GM12878 (cell line): ENCODE measurements at regions not wholly inside any gene's neighbourhood (a gene's known extent, or its start where the extent isn't known, plus 50 kb on each side); places are given as distances from the start of the nearest gene placed in this dataset.

Experiments used
- ATAC-seq: fragments of 200-7000 bp; cut with Tn5 transposase; 3 replicates; pipeline ENCODE4 v1.9.1; 2020; ENCODE audit warnings: mild to moderate bottlenecking, moderate library complexity
- BruUV-seq: library from RNA; stranded (reverse); fragments of 400-500 nt; replicated peaks from 2 replicates; lab custom pipeline; 2021; lab: Mats Ljungman, UMichigan
- CTCF ChIA-PET: fragments of 300-600 bp; sonication (Branson Sonifier 250); formaldehyde crosslinking; extraction: SDS; loops from one replicate; lab custom pipeline; 2021; ENCODE audit warnings: inconsistent platforms; lab: Yijun Ruan, JAX
- POLR2A ChIA-PET: fragments of 350-600 bp; formaldehyde crosslinking; extraction: SDS; loops from one replicate; lab custom pipeline; 2021; ENCODE audit warnings: inconsistent platforms; lab: Charles Lee
- RAD21 ChIA-PET: fragments of 300-600 bp; sonication (Branson Sonifier 250); formaldehyde crosslinking; loops from one replicate; lab custom pipeline; 2023; ENCODE audit warnings: antibody characterized with exemption; ENCODE audit not compliant: unreplicated experiment; lab: Charles Lee
- SMC1A ChIA-PET: fragments of 300-600 bp; sonication (Branson Sonifier 250); formaldehyde crosslinking; loops from one replicate; lab custom pipeline; 2023; ENCODE audit not compliant: unreplicated experiment, uncharacterized antibody; lab: Charles Lee
- DNase-seq: peaks from one replicate; pipeline ENCODE4 v3.0.0-alpha.2; 2011; ENCODE audit warnings: low read depth, low spot score
- FAIRE-seq: peaks from 3 replicates; lab custom pipeline; 2011; peaks lifted over from hg19 to GRCh38; lab: Jason Lieb, UNC
- H2AFZ ChIP-seq: 2 replicates; pipeline ENCODE4 v1.6.0; 2011; ENCODE audit warnings: low read depth, low read length, control low read depth; ENCODE audit not compliant: control insufficient read depth
- H3K27ac ChIP-seq: 2 replicates; pipeline ENCODE4 v1.5.1; 2011; ENCODE audit warnings: control low read depth; ENCODE audit not compliant: control insufficient read depth, insufficient read depth
- H3K27me3 ChIP-seq, 2 experiments: replicated peaks in 1 of 2; 2 replicates each; pipeline versions ENCODE4 v1.6.0 to v1.6.1; 2011; ENCODE audit warnings: low read length in 1 of 2; ENCODE audit not compliant: control insufficient read depth in 2 of 2, insufficient read depth in 2 of 2
- H3K36me3 ChIP-seq, 2 experiments: 2 replicates each; pipeline ENCODE4 v1.5.1; 2011; ENCODE audit warnings: low read length in 1 of 2; ENCODE audit not compliant: control insufficient read depth in 2 of 2, insufficient read depth in 2 of 2
- H3K4me1 ChIP-seq: 2 replicates; pipeline ENCODE4 v1.6.1; 2011; ENCODE audit warnings: mild to moderate bottlenecking, low read length, moderate library complexity, mixed read lengths; ENCODE audit not compliant: control insufficient read depth, insufficient read depth
- H3K4me2 ChIP-seq: 2 replicates; pipeline ENCODE4 v1.6.0; 2011; ENCODE audit warnings: control low read depth; ENCODE audit not compliant: control insufficient read depth, insufficient read depth
- H3K4me3 ChIP-seq: fragments of 200-600 bp; sonication (generic); 2 replicates; pipeline ENCODE4 v1.5.1; 2016
- H3K79me2 ChIP-seq: 2 replicates; pipeline ENCODE4 v1.6.0; 2011; ENCODE audit warnings: low read length; ENCODE audit not compliant: control insufficient read depth, insufficient read depth
- H3K9ac ChIP-seq: 2 replicates; pipeline ENCODE4 v1.8.0; 2011; ENCODE audit warnings: low read length, control low read depth, mixed read lengths; ENCODE audit not compliant: control insufficient read depth, insufficient read depth
- H3K9me3 ChIP-seq: replicated peaks from 3 replicates; pipeline ENCODE4 v1.5.1; 2011; ENCODE audit warnings: mild to moderate bottlenecking, low read length; ENCODE audit not compliant: control insufficient read depth, insufficient read depth
- H4K20me1 ChIP-seq: 2 replicates; pipeline ENCODE4 v1.6.0; 2011; ENCODE audit not compliant: control insufficient read depth, insufficient read depth
- BACH1 ChIP-seq: fragments of 450-650 bp; IDR thresholded peaks from 2 replicates; pipeline ENCODE4 v1.6.1; 2017; ENCODE audit warnings: mild to moderate bottlenecking, borderline replicate concordance
- BCL11A ChIP-seq: IDR thresholded peaks from 2 replicates; pipeline ENCODE4 v1.6.1; 2011; ENCODE audit warnings: low read depth, low read length
- CHD4 ChIP-seq: fragments of 200-600 bp; sonication (generic); IDR thresholded peaks from 2 replicates; pipeline ENCODE4 v1.6.1; 2016; ENCODE audit warnings: mild to moderate bottlenecking
- ESRRA ChIP-seq: IDR thresholded peaks from 2 replicates; pipeline ENCODE4 v1.6.1; 2012; ENCODE audit warnings: mild to moderate bottlenecking, low read length, improper control_type of control experiment
- NBN ChIP-seq: fragments of 450-650 bp; IDR thresholded peaks from 2 replicates; pipeline ENCODE4 v1.6.1; 2016
- NFIC ChIP-seq: IDR thresholded peaks from 2 replicates; pipeline ENCODE4 v1.6.1; 2012; ENCODE audit warnings: low read depth, mild to moderate bottlenecking, inconsistent platforms, low read length, moderate library complexity
- NFYA ChIP-seq: IDR thresholded peaks from 2 replicates; pipeline ENCODE4 v1.6.1; 2011; ENCODE audit warnings: low read depth, mild to moderate bottlenecking, low read length, improper control_type of control experiment, borderline replicate concordance
- NR2C2 ChIP-seq: IDR thresholded peaks from 2 replicates; pipeline ENCODE4 v1.6.1; 2011; ENCODE audit warnings: borderline replicate concordance, low read depth; ENCODE audit not compliant: control insufficient read depth, insufficient read length
- NRF1 ChIP-seq: conservative IDR thresholded peaks from 2 replicates; pipeline ENCODE4 v1.6.1; 2011; ENCODE audit warnings: mild to moderate bottlenecking, low read depth, low read length, improper control_type of control experiment
- PML ChIP-seq: IDR thresholded peaks from 2 replicates; pipeline ENCODE4 v1.6.1; 2012; ENCODE audit warnings: low read length, inconsistent platforms
- POLR2AphosphoS5 ChIP-seq: IDR thresholded peaks from 2 replicates; pipeline ENCODE4 v1.6.1; 2011; ENCODE audit warnings: mild to moderate bottlenecking, low read length, inconsistent platforms
- YY1 ChIP-seq: IDR thresholded peaks from 2 replicates; pipeline ENCODE4 v1.6.1; 2011; ENCODE audit warnings: low read depth, mild to moderate bottlenecking, low read length
- ZNF622 ChIP-seq: fragments of 450-650 bp; IDR thresholded peaks from 2 replicates; pipeline ENCODE4 v1.6.1; 2017; ENCODE audit warnings: mild to moderate bottlenecking, inconsistent platforms
- WGBS: methylation state at CpG from one replicate; pipeline ENCODE4 v1.1.6; 2016; ENCODE audit warnings: low lambda C conversion rate; ENCODE audit not compliant: insufficient replicate concordance, insufficient coverage; ENCODE audit errors: missing lambda C conversion rate; 5-methylcytosine and 5-hydroxymethylcytosine counted together
- in situ Hi-C: fragments of 300-500 bp; cut with MboI; formaldehyde crosslinking; loops from 9 replicates; pipeline ENCODE4 v1.14.3; 2018; ENCODE audit warnings: mixed read lengths
- intact Hi-C: fragments of 100-400 bp; cut with micrococcal nuclease; formaldehyde crosslinking; loops from one replicate; pipeline ENCODE4 v1.14.2; 2022; ENCODE audit not compliant: unreplicated experiment
- TF ChIP-seq, protein P1 (sequence below): IDR thresholded peaks from 2 replicates; pipeline ENCODE4 v1.6.1; 2012; ENCODE audit warnings: improper control_type of control experiment, low read depth, low read length; ENCODE audit not compliant: insufficient replicate concordance
- TF ChIP-seq, protein P2 (sequence below): fragments of 450-650 bp; IDR thresholded peaks from 2 replicates; pipeline ENCODE4 v1.6.1; 2017; ENCODE audit warnings: mild to moderate bottlenecking, moderate library complexity

- TF ChIP-seq, protein P1, sequence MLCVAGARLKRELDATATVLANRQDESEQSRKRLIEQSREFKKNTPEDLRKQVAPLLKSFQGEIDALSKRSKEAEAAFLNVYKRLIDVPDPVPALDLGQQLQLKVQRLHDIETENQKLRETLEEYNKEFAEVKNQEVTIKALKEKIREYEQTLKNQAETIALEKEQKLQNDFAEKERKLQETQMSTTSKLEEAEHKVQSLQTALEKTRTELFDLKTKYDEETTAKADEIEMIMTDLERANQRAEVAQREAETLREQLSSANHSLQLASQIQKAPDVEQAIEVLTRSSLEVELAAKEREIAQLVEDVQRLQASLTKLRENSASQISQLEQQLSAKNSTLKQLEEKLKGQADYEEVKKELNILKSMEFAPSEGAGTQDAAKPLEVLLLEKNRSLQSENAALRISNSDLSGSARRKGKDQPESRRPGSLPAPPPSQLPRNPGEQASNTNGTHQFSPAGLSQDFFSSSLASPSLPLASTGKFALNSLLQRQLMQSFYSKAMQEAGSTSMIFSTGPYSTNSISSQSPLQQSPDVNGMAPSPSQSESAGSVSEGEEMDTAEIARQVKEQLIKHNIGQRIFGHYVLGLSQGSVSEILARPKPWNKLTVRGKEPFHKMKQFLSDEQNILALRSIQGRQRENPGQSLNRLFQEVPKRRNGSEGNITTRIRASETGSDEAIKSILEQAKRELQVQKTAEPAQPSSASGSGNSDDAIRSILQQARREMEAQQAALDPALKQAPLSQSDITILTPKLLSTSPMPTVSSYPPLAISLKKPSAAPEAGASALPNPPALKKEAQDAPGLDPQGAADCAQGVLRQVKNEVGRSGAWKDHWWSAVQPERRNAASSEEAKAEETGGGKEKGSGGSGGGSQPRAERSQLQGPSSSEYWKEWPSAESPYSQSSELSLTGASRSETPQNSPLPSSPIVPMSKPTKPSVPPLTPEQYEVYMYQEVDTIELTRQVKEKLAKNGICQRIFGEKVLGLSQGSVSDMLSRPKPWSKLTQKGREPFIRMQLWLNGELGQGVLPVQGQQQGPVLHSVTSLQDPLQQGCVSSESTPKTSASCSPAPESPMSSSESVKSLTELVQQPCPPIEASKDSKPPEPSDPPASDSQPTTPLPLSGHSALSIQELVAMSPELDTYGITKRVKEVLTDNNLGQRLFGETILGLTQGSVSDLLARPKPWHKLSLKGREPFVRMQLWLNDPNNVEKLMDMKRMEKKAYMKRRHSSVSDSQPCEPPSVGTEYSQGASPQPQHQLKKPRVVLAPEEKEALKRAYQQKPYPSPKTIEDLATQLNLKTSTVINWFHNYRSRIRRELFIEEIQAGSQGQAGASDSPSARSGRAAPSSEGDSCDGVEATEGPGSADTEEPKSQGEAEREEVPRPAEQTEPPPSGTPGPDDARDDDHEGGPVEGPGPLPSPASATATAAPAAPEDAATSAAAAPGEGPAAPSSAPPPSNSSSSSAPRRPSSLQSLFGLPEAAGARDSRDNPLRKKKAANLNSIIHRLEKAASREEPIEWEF = no peak
- TF ChIP-seq CHD4 = no peak
- TF ChIP-seq YY1 = no peak
Observed at GRCh38 chr7:42575171-42575570, 336.7 kb downstream of the C7orf25 start (continued).

DNA sequence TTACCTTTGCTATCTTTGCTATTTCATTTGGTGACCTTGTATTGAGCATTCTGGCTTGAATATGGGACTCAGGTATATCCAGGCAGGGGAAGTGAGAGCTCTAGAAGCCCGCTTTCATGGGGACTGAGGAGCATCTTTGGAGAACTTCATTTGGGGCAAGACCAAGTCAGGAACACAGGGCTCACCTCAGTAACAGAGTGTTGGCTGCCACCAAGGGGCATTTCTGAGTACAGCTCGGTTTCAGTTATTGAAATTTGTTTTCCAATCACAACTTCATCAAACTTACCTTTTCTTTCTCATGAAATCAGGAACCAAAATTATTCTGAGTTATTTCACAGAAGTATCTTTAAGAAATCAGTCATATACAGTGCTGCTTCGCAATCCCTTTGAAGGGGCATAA is 337.2 kb downstream of the C7orf25 start:
- intact Hi-C loops = no loop called here
- H3K4me2 ChIP-seq = no peak overlapping the region
- no peak overlapping the region for H3K27ac ChIP-seq
- no TSS peak for BruUV-seq
- ChIA-PET CTCF (no interaction called here), RAD21 (no interaction called here), SMC1A (no interaction called here), POLR2A (no interaction called here)
- no peaks in the 10 kb centered on the region for H3K27me3 ChIP-seq
- H3K4me1 ChIP-seq = no peaks in the 10 kb centered on the region
- 3% methylated on average over 3 of the region's 3 CpGs for WGBS
- no peak for ATAC-seq
- no peaks in the 10 kb centered on the region for H3K36me3 ChIP-seq
- H3K4me3 ChIP-seq = no peak overlapping the region
- in situ Hi-C loops = no loop called here
- no peak for TF ChIP-seq NFIC
- TF ChIP-seq NR2C2 = no peak
- TF ChIP-seq ZNF622 = no peak
- TF ChIP-seq POLR2AphosphoS5 = no peak
- no peak for TF ChIP-seq BCL11A
- TF ChIP-seq ESRRA = no peak
- TF ChIP-seq NFYA = no peak
- no peak for TF ChIP-seq BACH1
- no peak for TF ChIP-seq PML
- TF ChIP-seq NBN = no peak
- TF ChIP-seq, protein P2, sequence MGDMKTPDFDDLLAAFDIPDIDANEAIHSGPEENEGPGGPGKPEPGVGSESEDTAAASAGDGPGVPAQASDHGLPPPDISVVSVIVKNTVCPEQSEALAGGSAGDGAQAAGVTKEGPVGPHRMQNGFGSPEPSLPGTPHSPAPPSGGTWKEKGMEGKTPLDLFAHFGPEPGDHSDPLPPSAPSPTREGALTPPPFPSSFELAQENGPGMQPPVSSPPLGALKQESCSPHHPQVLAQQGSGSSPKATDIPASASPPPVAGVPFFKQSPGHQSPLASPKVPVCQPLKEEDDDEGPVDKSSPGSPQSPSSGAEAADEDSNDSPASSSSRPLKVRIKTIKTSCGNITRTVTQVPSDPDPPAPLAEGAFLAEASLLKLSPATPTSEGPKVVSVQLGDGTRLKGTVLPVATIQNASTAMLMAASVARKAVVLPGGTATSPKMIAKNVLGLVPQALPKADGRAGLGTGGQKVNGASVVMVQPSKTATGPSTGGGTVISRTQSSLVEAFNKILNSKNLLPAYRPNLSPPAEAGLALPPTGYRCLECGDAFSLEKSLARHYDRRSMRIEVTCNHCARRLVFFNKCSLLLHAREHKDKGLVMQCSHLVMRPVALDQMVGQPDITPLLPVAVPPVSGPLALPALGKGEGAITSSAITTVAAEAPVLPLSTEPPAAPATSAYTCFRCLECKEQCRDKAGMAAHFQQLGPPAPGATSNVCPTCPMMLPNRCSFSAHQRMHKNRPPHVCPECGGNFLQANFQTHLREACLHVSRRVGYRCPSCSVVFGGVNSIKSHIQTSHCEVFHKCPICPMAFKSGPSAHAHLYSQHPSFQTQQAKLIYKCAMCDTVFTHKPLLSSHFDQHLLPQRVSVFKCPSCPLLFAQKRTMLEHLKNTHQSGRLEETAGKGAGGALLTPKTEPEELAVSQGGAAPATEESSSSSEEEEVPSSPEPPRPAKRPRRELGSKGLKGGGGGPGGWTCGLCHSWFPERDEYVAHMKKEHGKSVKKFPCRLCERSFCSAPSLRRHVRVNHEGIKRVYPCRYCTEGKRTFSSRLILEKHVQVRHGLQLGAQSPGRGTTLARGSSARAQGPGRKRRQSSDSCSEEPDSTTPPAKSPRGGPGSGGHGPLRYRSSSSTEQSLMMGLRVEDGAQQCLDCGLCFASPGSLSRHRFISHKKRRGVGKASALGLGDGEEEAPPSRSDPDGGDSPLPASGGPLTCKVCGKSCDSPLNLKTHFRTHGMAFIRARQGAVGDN = no peak
- TF ChIP-seq NRF1 = no peak
- no peaks in the 10 kb centered on the region for H3K9me3 ChIP-seq
- DNase-seq = no peak
- H2AFZ ChIP-seq = no peak overlapping the region
- no peaks in the 10 kb centered on the region for H3K79me2 ChIP-seq
- no peaks in the 10 kb centered on the region for H4K20me1 ChIP-seq
- FAIRE-seq = no peak
- no peak overlapping the region for H3K9ac ChIP-seq
